Neutrophil (primary cell): ENCODE measurements at regions not wholly inside any gene's neighbourhood (a gene's known extent, or its start where the extent isn't known, plus 50 kb on each side); places are given as distances from the start of the nearest gene placed in this dataset.

ENCODE experiments used
- H3K27ac ChIP-seq: fragments of 200-600 bp; sonication (generic); 2 replicates; pipeline ENCODE4 v1.5.1; 2016; ENCODE audit warnings: mild to moderate bottlenecking, moderate library complexity
- H3K27me3 ChIP-seq: fragments of 200-600 bp; sonication (generic); 2 replicates; pipeline ENCODE4 v1.6.0; 2016; ENCODE audit warnings: mild to moderate bottlenecking
- H3K36me3 ChIP-seq: fragments of 200-600 bp; sonication (generic); 2 replicates; pipeline ENCODE4 v1.5.1; 2017
- H3K4me1 ChIP-seq, 2 experiments: fragments of 200-600 bp in 1 of 2; sonication (generic) in 1 of 2; 1 replicate in 1 of 2; 2 replicates in 1 of 2; pipeline versions ENCODE4 v1.5.1 to v1.6.1; 2013 to 2016; ENCODE audit warnings: low read depth in 1 of 2, low read length in 1 of 2, mild to moderate bottlenecking in 1 of 2, moderate library complexity in 1 of 2; ENCODE audit not compliant: control insufficient read depth in 1 of 2, insufficient read depth in 1 of 2
- H3K4me3 ChIP-seq, 2 experiments: fragments of 200-600 bp in 1 of 2; sonication (generic) in 1 of 2; 1 replicate in 1 of 2; 2 replicates in 1 of 2; pipeline ENCODE4 v1.5.1; 2013 to 2016; ENCODE audit warnings: low read depth in 1 of 2, low read length in 1 of 2, mild to moderate bottlenecking in 1 of 2, moderate library complexity in 1 of 2
- H3K9me3 ChIP-seq: fragments of 200-600 bp; sonication (generic); 2 replicates; pipeline ENCODE4 v1.5.1; 2016
- CTCF ChIP-seq: fragments of 200-600 bp; sonication (generic); IDR thresholded peaks from 2 replicates; pipeline ENCODE4 v1.5.1; 2016; ENCODE audit warnings: antibody characterized with exemption

GRCh38 chr2:176463546-176463945, 194.3 kb downstream of the MTX2 start:
- H3K36me3 ChIP-seq: no peaks in the 10 kb centered on the region
- H3K9me3 ChIP-seq: no peaks in the 10 kb centered on the region
- no peak overlapping the region for H3K4me3 ChIP-seq
- H3K27ac ChIP-seq: no peak overlapping the region
- H3K4me1 ChIP-seq: no peaks in the 10 kb centered on the region
- TF ChIP-seq CTCF: no peak
- peaks cover 99% of the 10 kb centered on the region for H3K27me3 ChIP-seq

- Histone ChIP-seq H3K36me3 (no peaks in the 10 kb centered on the region), H3K4me3 (no peak overlapping the region), H3K4me1 (no peaks in the 10 kb centered on the region), H3K27ac (no peak overlapping the region), H3K27me3 (peaks cover 99% of the 10 kb centered on the region), H3K9me3 (no peaks in the 10 kb centered on the region)
- no peak for TF ChIP-seq CTCF
These were observed 195.8 kb downstream of the MTX2 start for GRCh38 chr2:176464886-176465564.

- Histone ChIP-seq H3K27ac (no peak overlapping the region), H3K27me3 (peaks cover 97% of the 10 kb centered on the region), H3K4me1 (no peaks in the 10 kb centered on the region), H3K4me3 (no peak overlapping the region), H3K9me3 (no peaks in the 10 kb centered on the region), H3K36me3 (no peaks in the 10 kb centered on the region)
- TF ChIP-seq CTCF: no peak
These were observed 197.7 kb downstream of the MTX2 start for GRCh38 chr2:176466918-176467452.

- Histone ChIP-seq H3K4me3 (no peak overlapping the region), H3K4me1 (no peaks in the 10 kb centered on the region), H3K9me3 (no peaks in the 10 kb centered on the region), H3K27me3 (peaks cover 91% of the 10 kb centered on the region), H3K27ac (no peak overlapping the region), H3K36me3 (no peaks in the 10 kb centered on the region)
- no peak for TF ChIP-seq CTCF
These were observed 198.4 kb downstream of the MTX2 start for GRCh38 chr2:176467595-176467994.

GRCh38 chr2:176468457-176469113, 199.3 kb downstream of the MTX2 start:
- Histone ChIP-seq H3K9me3 (no peaks in the 10 kb centered on the region), H3K27me3 (peaks cover 81% of the 10 kb centered on the region), H3K36me3 (no peaks in the 10 kb centered on the region), H3K4me1 (no peaks in the 10 kb centered on the region), H3K4me3 (no peak overlapping the region), H3K27ac (no peak overlapping the region)
- TF ChIP-seq CTCF: no peak
